ENCODE measurements at regions not wholly inside any gene's neighbourhood (a gene's known extent, or its start where the extent isn't known, plus 50 kb on each side); places are given as distances from the start of the nearest gene placed in this dataset.
"Not testable (repeated sequence)": the region's sequence is repeated elsewhere in the genome, so short reads cannot be mapped to it uniquely, and the experiment has no call there.

GRCh38 chr2:176790468-176790867 lies 422.1 kb upstream of the HNRNPA3 start:
- no peak for DNase-seq (ENCODE audit: extremely low spot score)
- POLR2A ChIA-PET, result no interaction called here
- TF ChIP-seq PKNOX1 (IDR thresholded peaks at IDR 0.05), result no peak
- TF ChIP-seq FOXK2 (IDR thresholded peaks at IDR 0.05), result no peak
- no peak for TF ChIP-seq ARNT (IDR thresholded peaks at IDR 0.05)
- TF ChIP-seq LEF1 (IDR thresholded peaks at IDR 0.05; ENCODE audit: borderline replicate concordance), result no peak
- TF ChIP-seq HDGF (IDR thresholded peaks at IDR 0.05; ENCODE audit: borderline replicate concordance), result no peak
- TF ChIP-seq FOXM1 (IDR thresholded peaks at IDR 0.05; ENCODE audit: borderline replicate concordance), result no peak
- no peak for TF ChIP-seq CTBP1 (IDR thresholded peaks at IDR 0.05; ENCODE audit: borderline replicate concordance)
- CTCF ChIA-PET, result interaction anchor here (0.7 kb wide), 1 partner anchor 171 kb away, joined by 6 read pairs; no protein-coding TSS in a partner anchor

- ChIA-PET POLR2A (no interaction called here), CTCF (no interaction called here)
- TF ChIP-seq PKNOX1 (IDR thresholded peaks at IDR 0.05) (no peak), FOXM1 (IDR thresholded peaks at IDR 0.05; ENCODE audit: borderline replicate concordance) (no peak), SUZ12 (IDR thresholded peaks at IDR 0.05) (no peak), L3MBTL2 (conservative IDR thresholded peaks at IDR 0.05) (no peak), HDGF (IDR thresholded peaks at IDR 0.05; ENCODE audit: borderline replicate concordance) (no peak), LEF1 (IDR thresholded peaks at IDR 0.05; ENCODE audit: borderline replicate concordance) (no peak), TARDBP (IDR thresholded peaks at IDR 0.05) (no peak), SP1 (IDR thresholded peaks at IDR 0.05) (no peak), ELF4 (IDR thresholded peaks at IDR 0.05) (no peak), ARNT (IDR thresholded peaks at IDR 0.05) (no peak), FOXK2 (IDR thresholded peaks at IDR 0.05) (no peak), FOXA1 (IDR thresholded peaks at IDR 0.05) (no peak), CTBP1 (IDR thresholded peaks at IDR 0.05; ENCODE audit: borderline replicate concordance) (no peak), NFRKB (IDR thresholded peaks at IDR 0.05) (no peak), BHLHE40 (IDR thresholded peaks at IDR 0.05; ENCODE audit: borderline replicate concordance) (no peak), ZNF384 (IDR thresholded peaks at IDR 0.05) (no peak)
- DNase-seq (ENCODE audit: extremely low spot score), result no peak
Measured at GRCh38 chr2:176793792-176794191, 418.8 kb upstream of the HNRNPA3 start.

- TF ChIP-seq BHLHE40 (IDR thresholded peaks at IDR 0.05; ENCODE audit: borderline replicate concordance) (no peak), HDGF (IDR thresholded peaks at IDR 0.05; ENCODE audit: borderline replicate concordance) (no peak), TARDBP (IDR thresholded peaks at IDR 0.05) (no peak), PKNOX1 (IDR thresholded peaks at IDR 0.05) (no peak), NFRKB (IDR thresholded peaks at IDR 0.05) (no peak)
- ChIA-PET CTCF (no interaction called here), POLR2A (no interaction called here)
- no peak for DNase-seq (ENCODE audit: extremely low spot score)
Measured at GRCh38 chr2:176794392-176794791, 418.2 kb upstream of the HNRNPA3 start.

GRCh38 chr2:176795823-176796222 lies 416.8 kb upstream of the HNRNPA3 start:
- POLR2A ChIA-PET, result no interaction called here
- no peak for DNase-seq (ENCODE audit: extremely low spot score)
- CTCF ChIA-PET, result no interaction called here
- TF ChIP-seq SP1 (IDR thresholded peaks at IDR 0.05) (no peak), L3MBTL2 (conservative IDR thresholded peaks at IDR 0.05) (no peak), LEF1 (IDR thresholded peaks at IDR 0.05; ENCODE audit: borderline replicate concordance) (no peak), ELF4 (IDR thresholded peaks at IDR 0.05) (no peak), TARDBP (IDR thresholded peaks at IDR 0.05) (no peak), ZNF384 (IDR thresholded peaks at IDR 0.05) (no peak), PKNOX1 (IDR thresholded peaks at IDR 0.05) (no peak), CTBP1 (IDR thresholded peaks at IDR 0.05; ENCODE audit: borderline replicate concordance) (no peak), NFRKB (IDR thresholded peaks at IDR 0.05) (no peak), BHLHE40 (IDR thresholded peaks at IDR 0.05; ENCODE audit: borderline replicate concordance) (no peak), FOXA1 (IDR thresholded peaks at IDR 0.05) (no peak), HDGF (IDR thresholded peaks at IDR 0.05; ENCODE audit: borderline replicate concordance) (no peak), SUZ12 (IDR thresholded peaks at IDR 0.05) (no peak), ARNT (IDR thresholded peaks at IDR 0.05) (no peak), FOXK2 (IDR thresholded peaks at IDR 0.05) (no peak), FOXM1 (IDR thresholded peaks at IDR 0.05; ENCODE audit: borderline replicate concordance) (no peak)

GRCh38 chr2:176796677-176797076 lies 415.9 kb upstream of the HNRNPA3 start:
- DNase-seq (ENCODE audit: extremely low spot score); CTCF ChIA-PET; POLR2A ChIA-PET: not testable (repeated sequence)

GRCh38 chr2:176804392-176804791 lies 408.2 kb upstream of the HNRNPA3 start:
- ChIA-PET CTCF (interaction anchor here (1.1 to 1.2 kb wide), 2 partner anchors 10 to 153 kb away, joined by 3 to 6 read pairs; no protein-coding TSS in a partner anchor), POLR2A (no interaction called here)
- TF ChIP-seq CTBP1 (IDR thresholded peaks at IDR 0.05; ENCODE audit: borderline replicate concordance) (no peak), HDGF (IDR thresholded peaks at IDR 0.05; ENCODE audit: borderline replicate concordance) (no peak), SP1 (IDR thresholded peaks at IDR 0.05) (no peak), L3MBTL2 (conservative IDR thresholded peaks at IDR 0.05) (no peak), PKNOX1 (IDR thresholded peaks at IDR 0.05) (no peak), NFRKB (IDR thresholded peaks at IDR 0.05) (no peak), BHLHE40 (IDR thresholded peaks at IDR 0.05; ENCODE audit: borderline replicate concordance) (no peak), FOXA1 (IDR thresholded peaks at IDR 0.05) (no peak), SUZ12 (IDR thresholded peaks at IDR 0.05) (no peak), ELF4 (IDR thresholded peaks at IDR 0.05) (no peak), FOXM1 (IDR thresholded peaks at IDR 0.05; ENCODE audit: borderline replicate concordance) (no peak), FOXK2 (IDR thresholded peaks at IDR 0.05) (no peak), LEF1 (IDR thresholded peaks at IDR 0.05; ENCODE audit: borderline replicate concordance) (no peak)
- DNase-seq (ENCODE audit: extremely low spot score), result no peak

Measured in HEK293T (cell line).